Liver (tissue), 8 donors: ENCODE measurements at regions not wholly inside any gene's neighbourhood (a gene's known extent, or its start where the extent isn't known, plus 50 kb on each side); places are given as distances from the start of the nearest gene placed in this dataset.

Source experiments
- DNase-seq: peaks from one replicate; pipeline ENCODE4 v3.0.0-alpha.2; 2017; ENCODE audit warnings: low spot score
- H3K27ac ChIP-seq, 2 donors: one replicate each; pipeline ENCODE4 v1.7.0; 2013; ENCODE audit warnings: inconsistent platforms in 2 of 2, low read length in 2 of 2, control low read depth in 1 of 2, low read depth in 1 of 2, mild to moderate bottlenecking in 1 of 2
- H3K27me3 ChIP-seq, 4 donors: one replicate each; pipeline versions ENCODE4 v1.6.1 to v1.7.0; 2013; ENCODE audit warnings: low read length in 3 of 4, inconsistent platforms in 1 of 4, mild to moderate bottlenecking in 1 of 4, moderate library complexity in 1 of 4; ENCODE audit not compliant: control insufficient read depth in 4 of 4, insufficient read depth in 4 of 4
- H3K36me3 ChIP-seq, 4 donors: one replicate each; pipeline versions ENCODE4 v1.6.1 to v1.7.0; 2013; ENCODE audit warnings: low read length in 3 of 4, mild to moderate bottlenecking in 3 of 4, low read depth in 1 of 4, moderate library complexity in 1 of 4; ENCODE audit not compliant: control insufficient read depth in 4 of 4, insufficient read depth in 3 of 4
- H3K4me1 ChIP-seq, 4 donors: one replicate each; pipeline versions ENCODE4 v1.6.1 to v1.7.0; 2013; ENCODE audit warnings: low read length in 3 of 4, mild to moderate bottlenecking in 3 of 4, moderate library complexity in 1 of 4; ENCODE audit not compliant: control insufficient read depth in 4 of 4, insufficient read depth in 4 of 4
- H3K4me3 ChIP-seq, 3 donors: one replicate each; pipeline versions ENCODE4 v1.6.1 to v1.7.0; 2013; ENCODE audit warnings: low read length in 3 of 3, control low read depth in 1 of 3, low read depth in 1 of 3, mild to moderate bottlenecking in 1 of 3
- H3K9ac ChIP-seq, 2 donors: one replicate each; pipeline ENCODE4 v1.7.0; 2013; ENCODE audit warnings: low read length in 2 of 2, mild to moderate bottlenecking in 2 of 2, moderate library complexity in 2 of 2, control low read depth in 1 of 2, low read depth in 1 of 2
- H3K9me3 ChIP-seq, 4 donors: one replicate each; pipeline versions ENCODE4 v1.6.1 to v1.7.0; 2013; ENCODE audit warnings: low read length in 3 of 4; ENCODE audit not compliant: control insufficient read depth in 4 of 4
- EGR1 ChIP-seq, 2 donors: IDR thresholded peaks; 2 replicates each; pipeline ENCODE4 v1.6.1; 2016 to 2018; ENCODE audit warnings: antibody characterized with exemption in 2 of 2, low read depth in 2 of 2
- FOXA1 ChIP-seq: IDR thresholded peaks from 2 replicates; pipeline ENCODE4 v1.6.1; 2016; ENCODE audit warnings: antibody characterized with exemption
- FOXA2 ChIP-seq: IDR thresholded peaks from 2 replicates; pipeline ENCODE4 v1.6.1; 2016; ENCODE audit warnings: antibody characterized with exemption
- GABPA ChIP-seq, 2 donors: IDR thresholded peaks in 1 of 2; conservative IDR thresholded peaks in 1 of 2; 2 replicates each; pipeline ENCODE4 v1.6.1; 2016; ENCODE audit warnings: antibody characterized with exemption in 2 of 2, mild to moderate bottlenecking in 1 of 2, moderate library complexity in 1 of 2
- HNF4A ChIP-seq, 2 donors: conservative IDR thresholded peaks; 2 replicates each; pipeline ENCODE4 v1.6.1; 2016; ENCODE audit warnings: antibody characterized with exemption in 2 of 2, mild to moderate bottlenecking in 2 of 2
- HNF4G ChIP-seq: IDR thresholded peaks from 2 replicates; pipeline ENCODE4 v1.6.1; 2016; ENCODE audit warnings: antibody characterized with exemption
- JUND ChIP-seq, 2 donors: IDR thresholded peaks; 2 replicates each; pipeline ENCODE4 v1.6.1; 2016; ENCODE audit warnings: antibody characterized with exemption in 2 of 2
- NR2F2 ChIP-seq: IDR thresholded peaks from 2 replicates; pipeline ENCODE4 v1.6.1; 2016; ENCODE audit warnings: antibody characterized with exemption
- RAD21 ChIP-seq, 2 donors: IDR thresholded peaks; 2 replicates each; pipeline ENCODE4 v1.6.1; 2016; ENCODE audit warnings: antibody characterized with exemption in 2 of 2, mild to moderate bottlenecking in 2 of 2
- RXRA ChIP-seq, 2 donors: IDR thresholded peaks; 2 replicates each; pipeline ENCODE4 v1.6.1; 2017 to 2018; ENCODE audit warnings: antibody characterized with exemption in 2 of 2, mild to moderate bottlenecking in 1 of 2
- SP1 ChIP-seq: IDR thresholded peaks from 2 replicates; pipeline ENCODE4 v1.6.1; 2018; ENCODE audit warnings: antibody characterized with exemption, mild to moderate bottlenecking
- TAF1 ChIP-seq: conservative IDR thresholded peaks from 2 replicates; pipeline ENCODE4 v1.6.1; 2016; ENCODE audit warnings: antibody characterized with exemption, mild to moderate bottlenecking
- YY1 ChIP-seq: IDR thresholded peaks from 2 replicates; pipeline ENCODE4 v1.6.1; 2016; ENCODE audit warnings: antibody characterized with exemption, mild to moderate bottlenecking
- WGBS: extraction: QIAGEN DNeasy Blood & Tissue Kit; methylation state at CpG from one replicate; pipeline ENCODE4 v1.1.7; 2013; 5-methylcytosine and 5-hydroxymethylcytosine counted together
- TF ChIP-seq, protein P1 (sequence below): IDR thresholded peaks from 2 replicates; pipeline ENCODE4 v1.6.1; 2016; ENCODE audit warnings: antibody characterized with exemption
- TF ChIP-seq, protein P2 (sequence below): IDR thresholded peaks from 2 replicates; pipeline ENCODE4 v1.6.1; 2016; ENCODE audit warnings: antibody characterized with exemption
- TF ChIP-seq, protein P3 (sequence below): IDR thresholded peaks from 2 replicates; pipeline ENCODE4 v1.6.1; 2016; ENCODE audit warnings: antibody characterized with exemption, mild to moderate bottlenecking
- TF ChIP-seq, protein P4 (sequence below): IDR thresholded peaks from 2 replicates; pipeline ENCODE4 v1.6.1; 2016; ENCODE audit warnings: antibody characterized with exemption
- TF ChIP-seq, protein P5 (sequence below): fragments of 150-350 bp; IDR thresholded peaks from 2 replicates; pipeline ENCODE4 v1.5.1; 2017; ENCODE audit warnings: improper control_type of control experiment, low read depth, low read length; ENCODE audit not compliant: missing input control
- donor health status: healthy.
- donor health status: healthy.
- donor health status: healthy.
- donor health status: healthy.
- donor health status: healthy.

DNA sequence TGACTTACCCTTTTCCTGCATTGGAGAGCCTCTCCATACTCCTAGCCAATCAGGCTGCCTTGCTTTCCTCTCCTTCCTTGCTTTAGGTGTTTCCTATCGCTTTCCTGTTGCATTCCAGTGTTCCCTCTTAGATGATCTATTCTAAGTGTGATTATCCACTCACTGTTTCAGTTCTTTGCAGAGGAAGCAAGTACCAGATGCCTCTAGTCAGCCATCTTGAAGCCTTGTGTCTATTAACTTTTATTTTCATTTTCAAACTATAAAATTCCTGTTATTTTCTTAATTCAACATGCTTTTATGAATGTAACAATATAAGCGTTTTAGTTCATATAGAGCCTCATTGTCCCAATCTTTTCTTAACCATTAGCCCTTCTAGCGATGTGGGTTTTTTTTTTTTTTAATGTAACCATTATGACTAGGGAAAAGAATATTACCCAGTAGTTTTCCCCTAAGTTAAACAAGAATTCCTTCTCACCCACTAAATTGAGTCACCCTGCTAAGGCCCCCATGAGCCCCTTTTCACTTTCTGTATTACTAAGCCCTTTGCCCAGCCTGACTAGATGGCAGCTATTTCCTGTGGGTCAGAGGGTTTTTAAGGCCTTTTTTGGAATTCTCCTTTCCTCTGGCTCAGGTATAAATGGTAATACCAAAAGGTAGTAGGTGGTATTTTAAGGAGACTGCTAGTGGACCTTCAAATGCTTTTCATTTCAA lies 229.4 kb upstream of the CTNNB1 start (continued):
- TF ChIP-seq RAD21 (IDR thresholded peaks at IDR 0.05), result no peak

DNA sequence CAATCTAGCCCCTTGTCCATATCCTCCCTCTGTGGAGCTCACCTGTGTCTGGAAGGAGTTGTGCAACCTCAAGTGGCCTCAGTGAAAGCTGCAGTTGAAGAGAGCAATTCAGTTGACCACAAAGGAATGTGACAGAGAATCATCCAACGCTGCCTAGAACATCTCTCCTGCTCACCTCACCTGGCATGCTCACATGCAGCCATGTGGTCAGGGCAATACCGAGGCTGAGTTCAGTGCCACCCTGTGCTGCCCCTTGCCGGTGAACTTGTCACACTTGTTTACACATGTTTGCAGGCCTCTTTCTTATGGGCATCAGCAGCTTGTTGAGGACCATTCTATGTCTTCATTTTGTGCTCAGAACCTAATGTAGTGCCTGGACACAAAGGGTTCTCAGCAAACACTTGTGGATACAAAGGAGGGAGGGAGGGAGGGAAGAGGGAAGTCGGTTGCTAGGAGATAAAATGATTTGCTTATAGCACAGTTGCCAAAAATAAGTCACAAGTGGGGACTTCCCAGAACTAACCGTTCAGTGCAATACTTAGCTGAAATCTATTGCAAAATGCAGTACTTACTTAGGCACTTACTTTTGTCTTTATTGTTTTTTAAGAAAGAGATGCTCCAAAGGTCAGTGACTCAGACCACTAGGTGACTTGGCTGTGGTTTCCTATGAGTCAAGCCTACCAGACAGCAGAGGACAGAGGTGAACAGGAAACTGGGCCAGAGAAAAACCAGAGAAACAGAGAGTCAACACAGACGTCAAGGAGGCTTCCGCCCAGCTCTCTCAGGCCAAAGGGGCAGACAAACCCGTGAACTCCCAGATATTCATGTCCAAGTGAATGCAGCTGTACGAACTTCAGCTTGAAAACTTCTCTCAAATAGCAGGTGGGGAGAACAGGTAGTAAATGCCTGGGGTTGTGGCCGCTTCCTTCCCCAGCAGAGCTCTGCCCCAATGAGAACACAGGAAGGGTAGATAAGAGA lies 227.8 kb upstream of the CTNNB1 start:
- 42% methylated on average over 10 of the region's 10 CpGs for WGBS
- H3K27me3 ChIP-seq, result no peaks in the 10 kb centered on the region
- TF ChIP-seq, protein P1, sequence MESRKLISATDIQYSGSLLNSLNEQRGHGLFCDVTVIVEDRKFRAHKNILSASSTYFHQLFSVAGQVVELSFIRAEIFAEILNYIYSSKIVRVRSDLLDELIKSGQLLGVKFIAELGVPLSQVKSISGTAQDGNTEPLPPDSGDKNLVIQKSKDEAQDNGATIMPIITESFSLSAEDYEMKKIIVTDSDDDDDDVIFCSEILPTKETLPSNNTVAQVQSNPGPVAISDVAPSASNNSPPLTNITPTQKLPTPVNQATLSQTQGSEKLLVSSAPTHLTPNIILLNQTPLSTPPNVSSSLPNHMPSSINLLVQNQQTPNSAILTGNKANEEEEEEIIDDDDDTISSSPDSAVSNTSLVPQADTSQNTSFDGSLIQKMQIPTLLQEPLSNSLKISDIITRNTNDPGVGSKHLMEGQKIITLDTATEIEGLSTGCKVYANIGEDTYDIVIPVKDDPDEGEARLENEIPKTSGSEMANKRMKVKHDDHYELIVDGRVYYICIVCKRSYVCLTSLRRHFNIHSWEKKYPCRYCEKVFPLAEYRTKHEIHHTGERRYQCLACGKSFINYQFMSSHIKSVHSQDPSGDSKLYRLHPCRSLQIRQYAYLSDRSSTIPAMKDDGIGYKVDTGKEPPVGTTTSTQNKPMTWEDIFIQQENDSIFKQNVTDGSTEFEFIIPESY, result no peak
- TF ChIP-seq SP1, result peak; percentile 57
- TF ChIP-seq, protein P2, sequence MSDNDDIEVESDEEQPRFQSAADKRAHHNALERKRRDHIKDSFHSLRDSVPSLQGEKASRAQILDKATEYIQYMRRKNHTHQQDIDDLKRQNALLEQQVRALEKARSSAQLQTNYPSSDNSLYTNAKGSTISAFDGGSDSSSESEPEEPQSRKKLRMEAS, result peak; percentile 18
- TF ChIP-seq EGR1 (IDR thresholded peaks at IDR 0.05; ENCODE audit: low read depth in 2 of 2), result no peak
- TF ChIP-seq GABPA (IDR thresholded peaks at IDR 0.05 in 1 of 2, conservative IDR thresholded peaks at IDR 0.05 in 1 of 2), result peak in 1 of 2 donors; percentile 22
- no peak for TF ChIP-seq HNF4G
- peak; percentile 38 to 52 for TF ChIP-seq RAD21 (IDR thresholded peaks at IDR 0.05)
- TF ChIP-seq, protein P3, sequence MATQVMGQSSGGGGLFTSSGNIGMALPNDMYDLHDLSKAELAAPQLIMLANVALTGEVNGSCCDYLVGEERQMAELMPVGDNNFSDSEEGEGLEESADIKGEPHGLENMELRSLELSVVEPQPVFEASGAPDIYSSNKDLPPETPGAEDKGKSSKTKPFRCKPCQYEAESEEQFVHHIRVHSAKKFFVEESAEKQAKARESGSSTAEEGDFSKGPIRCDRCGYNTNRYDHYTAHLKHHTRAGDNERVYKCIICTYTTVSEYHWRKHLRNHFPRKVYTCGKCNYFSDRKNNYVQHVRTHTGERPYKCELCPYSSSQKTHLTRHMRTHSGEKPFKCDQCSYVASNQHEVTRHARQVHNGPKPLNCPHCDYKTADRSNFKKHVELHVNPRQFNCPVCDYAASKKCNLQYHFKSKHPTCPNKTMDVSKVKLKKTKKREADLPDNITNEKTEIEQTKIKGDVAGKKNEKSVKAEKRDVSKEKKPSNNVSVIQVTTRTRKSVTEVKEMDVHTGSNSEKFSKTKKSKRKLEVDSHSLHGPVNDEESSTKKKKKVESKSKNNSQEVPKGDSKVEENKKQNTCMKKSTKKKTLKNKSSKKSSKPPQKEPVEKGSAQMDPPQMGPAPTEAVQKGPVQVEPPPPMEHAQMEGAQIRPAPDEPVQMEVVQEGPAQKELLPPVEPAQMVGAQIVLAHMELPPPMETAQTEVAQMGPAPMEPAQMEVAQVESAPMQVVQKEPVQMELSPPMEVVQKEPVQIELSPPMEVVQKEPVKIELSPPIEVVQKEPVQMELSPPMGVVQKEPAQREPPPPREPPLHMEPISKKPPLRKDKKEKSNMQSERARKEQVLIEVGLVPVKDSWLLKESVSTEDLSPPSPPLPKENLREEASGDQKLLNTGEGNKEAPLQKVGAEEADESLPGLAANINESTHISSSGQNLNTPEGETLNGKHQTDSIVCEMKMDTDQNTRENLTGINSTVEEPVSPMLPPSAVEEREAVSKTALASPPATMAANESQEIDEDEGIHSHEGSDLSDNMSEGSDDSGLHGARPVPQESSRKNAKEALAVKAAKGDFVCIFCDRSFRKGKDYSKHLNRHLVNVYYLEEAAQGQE, result no peak
- TF ChIP-seq JUND (IDR thresholded peaks at IDR 0.05), result peak; percentile 85 to 88
- TF ChIP-seq, protein P4, sequence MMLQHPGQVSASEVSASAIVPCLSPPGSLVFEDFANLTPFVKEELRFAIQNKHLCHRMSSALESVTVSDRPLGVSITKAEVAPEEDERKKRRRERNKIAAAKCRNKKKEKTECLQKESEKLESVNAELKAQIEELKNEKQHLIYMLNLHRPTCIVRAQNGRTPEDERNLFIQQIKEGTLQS, result no peak
- no peak for TF ChIP-seq FOXA2
- TF ChIP-seq TAF1, result no peak
- no peak for TF ChIP-seq YY1
- peak; percentile 68 to 73 for TF ChIP-seq RXRA (IDR thresholded peaks at IDR 0.05)
- TF ChIP-seq, protein P5, sequence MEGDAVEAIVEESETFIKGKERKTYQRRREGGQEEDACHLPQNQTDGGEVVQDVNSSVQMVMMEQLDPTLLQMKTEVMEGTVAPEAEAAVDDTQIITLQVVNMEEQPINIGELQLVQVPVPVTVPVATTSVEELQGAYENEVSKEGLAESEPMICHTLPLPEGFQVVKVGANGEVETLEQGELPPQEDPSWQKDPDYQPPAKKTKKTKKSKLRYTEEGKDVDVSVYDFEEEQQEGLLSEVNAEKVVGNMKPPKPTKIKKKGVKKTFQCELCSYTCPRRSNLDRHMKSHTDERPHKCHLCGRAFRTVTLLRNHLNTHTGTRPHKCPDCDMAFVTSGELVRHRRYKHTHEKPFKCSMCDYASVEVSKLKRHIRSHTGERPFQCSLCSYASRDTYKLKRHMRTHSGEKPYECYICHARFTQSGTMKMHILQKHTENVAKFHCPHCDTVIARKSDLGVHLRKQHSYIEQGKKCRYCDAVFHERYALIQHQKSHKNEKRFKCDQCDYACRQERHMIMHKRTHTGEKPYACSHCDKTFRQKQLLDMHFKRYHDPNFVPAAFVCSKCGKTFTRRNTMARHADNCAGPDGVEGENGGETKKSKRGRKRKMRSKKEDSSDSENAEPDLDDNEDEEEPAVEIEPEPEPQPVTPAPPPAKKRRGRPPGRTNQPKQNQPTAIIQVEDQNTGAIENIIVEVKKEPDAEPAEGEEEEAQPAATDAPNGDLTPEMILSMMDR, result no peak
- TF ChIP-seq HNF4A (conservative IDR thresholded peaks at IDR 0.05), result peak in 1 of 2 donors; percentile 39
- no peak for TF ChIP-seq FOXA1
- peak; percentile 99 for TF ChIP-seq NR2F2
- H3K36me3 ChIP-seq, result no peaks in the 10 kb centered on the region
- no peak overlapping the region for H3K9ac ChIP-seq
- DNase-seq, result no peak
- H3K27ac ChIP-seq, result peak overlapping the region; percentile 29 to 64
- no peak overlapping the region for H3K4me3 ChIP-seq
- H3K9me3 ChIP-seq, result no peaks in the 10 kb centered on the region
- peaks cover 0 to 5% (median 2%) of the 10 kb centered on the region in 4 donors for H3K4me1 ChIP-seq
